C1 segment of cervical spinal cord (tissue), 14 donors: ENCODE measurements at regions not wholly inside any gene's neighbourhood (a gene's known extent, or its start where the extent isn't known, plus 50 kb on each side); places are given as distances from the start of the nearest gene placed in this dataset.
"Not testable (repeated sequence)": the region's sequence is repeated elsewhere in the genome, so short reads cannot be mapped to it uniquely, and the experiment has no call there.

ENCODE experiments used
- DNase-seq, 14 donors: peaks; one replicate each; lab custom pipeline; 2025; lab: John Stamatoyannopoulos, UW

DNA sequence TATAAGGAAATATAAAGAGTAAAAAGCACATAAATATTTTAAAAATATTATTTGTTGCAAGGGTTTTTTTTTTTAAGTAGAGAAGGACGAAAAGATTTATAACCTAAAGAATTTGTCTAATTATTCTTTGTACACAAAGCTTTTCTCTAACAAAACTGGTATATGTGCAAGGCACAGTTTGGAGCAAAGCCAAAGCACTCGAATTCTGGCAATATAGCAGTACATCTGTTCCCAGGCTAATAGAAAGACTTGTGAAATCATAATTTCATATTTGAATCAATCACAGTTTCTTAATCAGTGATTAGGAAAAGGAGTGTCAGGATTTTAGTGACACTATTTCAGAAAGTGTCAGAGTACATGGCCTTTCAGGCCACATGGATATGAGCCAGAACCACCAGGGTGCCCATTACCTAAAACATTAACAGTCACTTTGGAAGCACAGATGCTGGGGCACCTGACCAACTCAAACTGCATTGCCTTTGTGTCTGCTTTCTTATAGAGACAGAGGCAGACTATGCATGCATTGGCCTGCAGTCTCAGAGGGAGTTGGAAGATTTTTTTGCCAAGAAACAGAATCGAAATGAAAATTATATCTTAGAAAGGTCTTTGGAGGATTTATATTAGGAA lies 651.8 kb upstream of the SGO1 start:
- peak in 1 of 14 donors; percentile 45 for DNase-seq

DNA sequence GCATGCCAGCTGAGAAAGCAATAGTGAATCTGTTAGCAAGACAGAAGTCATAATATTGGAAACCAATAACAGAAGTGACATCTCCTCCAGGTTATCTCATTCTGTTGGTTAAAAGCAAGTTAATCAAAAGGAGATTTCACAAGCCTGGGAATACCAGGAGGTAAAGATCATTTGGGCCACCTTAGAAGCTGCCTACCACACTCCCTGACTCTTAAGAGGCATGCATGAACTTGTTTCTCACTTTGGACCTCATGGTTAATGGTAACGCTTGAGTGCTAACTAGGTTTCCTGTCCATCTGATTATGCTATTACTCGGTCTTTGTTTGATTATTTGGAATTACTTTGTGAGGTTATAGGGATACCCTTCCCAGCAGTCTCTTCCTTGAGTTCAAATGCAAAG lies 650.8 kb upstream of the SGO1 start:
- no peak for DNase-seq

DNA sequence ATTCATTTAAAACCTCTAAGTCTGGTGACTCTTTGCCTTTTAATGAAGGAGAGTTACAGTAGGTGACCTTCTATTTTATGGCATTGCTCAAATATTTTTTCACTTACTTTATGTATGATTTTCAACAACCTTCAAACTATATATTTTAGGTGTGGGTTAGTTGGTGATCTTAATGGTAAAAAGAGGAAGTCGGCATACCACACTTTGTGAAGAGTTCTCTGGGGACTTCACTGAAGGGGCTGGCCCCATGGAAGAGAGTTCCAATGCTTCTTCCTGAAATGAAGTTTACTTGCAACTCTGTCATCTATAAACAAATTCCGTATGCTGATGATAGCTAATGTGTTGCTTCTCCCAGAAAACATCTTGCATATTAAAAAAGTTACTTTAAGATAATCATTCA lies 647.0 kb upstream of the SGO1 start:
- no peak for DNase-seq

DNA sequence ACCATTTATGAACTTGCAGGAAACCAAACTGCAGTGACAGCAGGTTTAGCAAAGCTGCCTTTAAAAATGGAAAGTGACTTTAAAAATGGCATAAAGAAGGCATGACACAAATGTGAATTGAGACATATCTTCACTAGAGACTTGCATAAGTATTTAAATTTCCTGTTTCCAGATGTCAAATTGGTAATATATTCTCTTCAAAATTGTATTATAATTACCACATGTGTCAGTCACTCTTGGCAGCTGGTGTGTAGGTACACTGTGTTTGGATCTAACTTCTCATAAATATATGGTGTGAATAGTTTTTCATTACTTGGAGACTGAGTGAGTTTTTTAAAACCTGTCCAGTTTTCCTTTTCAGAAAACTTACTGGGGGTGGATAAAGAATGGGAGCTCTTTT lies 636.2 kb upstream of the SGO1 start:
- DNase-seq, result no peak

DNA sequence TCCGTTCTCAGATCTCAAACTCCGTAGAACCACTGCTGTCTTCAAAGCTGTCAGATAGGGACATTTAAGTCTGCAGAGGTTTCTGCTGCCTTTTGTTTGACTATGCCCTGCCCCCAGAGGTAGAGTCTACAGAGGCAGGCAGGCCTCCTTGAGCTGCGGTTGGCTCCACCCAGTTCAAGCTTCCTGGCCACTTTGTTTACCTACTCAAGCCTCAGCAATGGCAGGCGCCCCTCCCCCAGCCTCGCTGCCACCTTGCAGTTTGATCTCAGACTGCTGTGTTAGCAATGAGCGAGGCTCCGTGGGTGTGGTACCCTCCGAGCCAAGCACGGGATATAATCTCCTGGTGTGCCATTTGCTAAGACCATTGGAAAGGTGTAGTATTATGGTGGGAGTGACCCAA lies 634.9 kb upstream of the SGO1 start:
- not testable (repeated sequence) for DNase-seq

DNA sequence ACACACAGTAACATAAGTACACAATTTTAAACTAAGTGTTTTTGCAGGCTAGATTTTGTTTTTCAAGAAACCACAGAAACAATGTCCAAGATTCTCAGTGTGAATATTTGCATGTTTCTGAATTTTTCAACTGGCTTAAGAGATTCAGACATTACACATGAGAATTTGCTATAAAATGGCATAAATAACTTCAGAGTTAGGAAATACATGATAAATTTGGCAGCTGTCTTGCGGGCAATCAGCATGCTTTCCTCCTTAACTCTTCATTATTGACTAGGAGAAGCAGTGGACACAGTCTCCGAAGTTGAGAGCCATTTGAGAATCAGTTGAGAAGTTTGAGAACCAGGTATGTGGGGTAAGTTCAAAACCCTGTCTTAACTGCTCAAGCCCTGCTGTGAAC lies 625.6 kb upstream of the SGO1 start:
- no peak for DNase-seq

DNA sequence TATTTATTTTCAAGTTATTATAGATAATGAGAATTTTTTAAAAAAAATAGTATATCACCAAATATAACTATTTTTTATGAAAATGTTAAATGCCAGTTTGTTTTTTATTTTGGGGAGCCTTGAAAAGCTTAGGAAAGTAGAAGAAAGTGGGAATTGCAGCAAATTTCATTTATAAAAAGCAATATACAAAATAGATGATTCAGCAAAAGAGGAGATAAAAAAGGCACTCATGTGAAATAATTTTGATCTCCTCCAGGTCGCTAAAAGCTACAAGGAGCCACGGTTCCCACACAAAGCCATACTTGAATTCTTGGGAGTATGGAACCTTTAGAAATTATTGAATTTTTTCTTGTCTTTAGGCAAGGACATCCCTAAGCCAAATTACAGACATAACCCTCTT lies 625.0 kb upstream of the SGO1 start:
- no peak for DNase-seq

DNA sequence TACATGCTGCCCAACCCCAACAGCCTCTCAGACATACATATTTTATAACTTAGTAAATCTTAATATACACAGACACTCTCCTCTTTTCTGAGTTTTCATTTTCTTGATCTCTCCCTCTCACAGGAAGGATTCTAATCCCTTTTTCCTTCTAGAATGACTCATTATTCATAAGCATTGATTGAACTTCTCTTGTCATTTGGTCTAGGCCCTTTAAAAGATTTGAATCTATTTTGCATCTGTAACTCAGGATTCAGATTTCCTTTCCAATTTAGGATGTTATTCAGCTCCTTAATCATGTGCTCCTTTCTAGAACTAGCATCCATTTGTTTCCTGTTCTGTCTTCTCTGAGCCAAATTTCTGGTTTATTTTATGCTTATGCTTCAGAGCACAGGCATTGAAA lies 624.5 kb upstream of the SGO1 start:
- peak in 1 of 14 donors; percentile 3 for DNase-seq

DNA sequence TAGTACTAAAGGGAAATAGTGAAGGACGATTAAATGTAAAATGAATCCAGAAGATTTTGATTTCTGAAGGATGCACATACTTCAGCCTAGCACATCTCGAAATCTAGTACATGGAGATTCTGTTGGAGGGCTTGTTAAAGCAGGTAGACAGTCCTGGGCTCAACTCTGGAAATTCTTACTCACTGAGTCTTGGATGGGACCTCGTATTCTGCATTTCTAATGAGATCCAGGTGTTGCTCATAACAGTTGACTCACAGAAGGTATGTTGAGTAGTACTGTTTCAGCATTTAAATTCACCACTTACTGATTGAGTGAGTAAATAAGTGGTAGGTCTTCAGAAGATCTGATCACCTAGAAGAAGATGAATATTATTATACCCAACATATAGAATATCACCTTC lies 623.4 kb upstream of the SGO1 start:
- no peak for DNase-seq

DNA sequence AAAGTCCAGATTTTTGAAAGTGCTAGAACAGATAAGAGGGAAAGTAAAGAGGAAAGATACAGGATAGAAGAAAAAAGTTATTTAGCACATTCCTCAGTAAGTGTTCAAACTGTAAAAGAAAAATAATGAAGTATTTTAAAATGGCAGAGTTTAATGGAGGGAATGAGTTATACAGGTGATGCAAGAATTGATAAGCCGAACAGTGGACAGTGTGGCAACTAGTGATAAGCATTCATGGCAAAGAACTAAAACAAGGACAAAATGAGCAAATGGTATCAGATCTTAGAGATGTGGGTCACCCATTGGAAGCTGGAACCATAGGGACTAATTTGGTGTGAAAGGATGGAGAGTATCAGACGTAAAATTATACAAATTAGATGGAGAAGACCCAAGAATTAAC lies 622.9 kb upstream of the SGO1 start:
- DNase-seq, result no peak

DNA sequence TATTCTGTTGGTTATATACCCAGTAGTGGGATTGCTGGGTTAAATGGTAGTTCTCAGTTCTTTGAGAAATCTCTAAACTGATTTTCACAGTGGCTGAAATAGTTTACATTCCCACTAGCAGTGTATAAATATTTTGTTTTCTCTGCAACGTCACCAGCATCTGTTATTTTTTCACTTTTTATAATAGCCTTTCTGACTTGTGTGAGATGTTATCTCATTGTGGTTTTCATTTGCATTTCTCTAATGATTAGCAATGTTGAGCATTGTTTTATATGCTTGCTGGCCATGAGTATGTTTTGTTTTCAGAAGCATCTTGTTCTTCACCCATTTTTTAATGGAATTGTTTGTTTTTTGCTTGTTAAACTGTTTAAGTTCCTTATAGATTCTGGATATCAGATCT lies 612.7 kb upstream of the SGO1 start:
- no peak for DNase-seq

DNA sequence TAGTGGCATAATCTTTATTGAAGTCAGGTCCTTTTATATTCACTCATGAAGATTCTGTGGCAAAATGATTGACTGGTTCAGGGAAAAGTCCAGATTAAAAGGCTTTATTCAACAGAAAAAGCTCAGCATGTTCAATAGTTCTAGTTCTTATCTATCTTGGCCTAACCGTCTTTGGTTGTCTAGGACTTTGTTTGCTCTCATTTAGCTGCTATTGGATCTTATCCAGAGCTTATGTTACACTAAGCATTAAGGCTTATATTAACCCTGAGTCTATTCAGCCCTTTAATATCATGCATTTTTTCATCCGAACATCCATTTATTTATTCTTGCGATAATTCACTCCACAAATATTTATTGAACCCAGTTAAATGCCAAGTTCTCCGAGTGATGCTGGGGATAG lies 601.0 kb upstream of the SGO1 start:
- DNase-seq, result no peak

DNA sequence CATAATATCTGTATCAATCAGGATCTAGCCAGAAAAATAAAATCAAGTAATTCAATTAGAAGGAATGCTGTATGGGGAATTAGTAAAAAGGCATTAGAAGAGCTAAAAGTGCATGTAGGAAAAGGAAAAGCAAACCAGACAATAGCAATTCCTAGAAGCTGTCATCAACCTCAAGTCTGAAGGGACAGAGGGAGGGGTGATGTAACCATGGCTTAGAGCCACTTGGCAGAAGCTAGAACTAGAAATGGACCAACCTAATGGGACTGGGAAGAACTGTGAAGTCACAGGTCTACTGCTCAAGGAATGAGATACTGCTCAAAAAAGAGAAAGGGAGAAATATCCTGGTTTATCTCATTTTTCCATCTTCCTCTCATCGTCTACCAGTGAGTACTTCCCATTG lies 590.7 kb upstream of the SGO1 start:
- DNase-seq, result no peak

DNA sequence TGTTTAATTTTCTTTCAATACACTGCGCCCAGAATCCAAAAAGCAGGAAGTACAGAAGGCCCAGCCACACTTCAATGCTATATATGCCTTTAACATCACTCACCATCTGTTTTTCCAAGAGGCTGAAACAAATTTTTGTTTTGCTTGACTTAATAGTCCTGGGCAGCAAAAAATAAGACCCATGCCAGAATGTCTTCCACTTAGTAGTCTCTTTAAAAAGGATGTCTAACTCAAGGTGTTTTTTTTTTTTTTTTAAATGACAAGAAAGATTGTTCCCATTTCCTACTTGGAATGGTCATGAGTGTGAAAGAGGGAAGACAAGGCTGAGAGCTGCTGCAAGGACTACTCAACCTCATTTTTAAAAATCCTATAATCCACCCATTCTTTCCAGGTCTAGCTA lies 590.3 kb upstream of the SGO1 start:
- no peak for DNase-seq

DNA sequence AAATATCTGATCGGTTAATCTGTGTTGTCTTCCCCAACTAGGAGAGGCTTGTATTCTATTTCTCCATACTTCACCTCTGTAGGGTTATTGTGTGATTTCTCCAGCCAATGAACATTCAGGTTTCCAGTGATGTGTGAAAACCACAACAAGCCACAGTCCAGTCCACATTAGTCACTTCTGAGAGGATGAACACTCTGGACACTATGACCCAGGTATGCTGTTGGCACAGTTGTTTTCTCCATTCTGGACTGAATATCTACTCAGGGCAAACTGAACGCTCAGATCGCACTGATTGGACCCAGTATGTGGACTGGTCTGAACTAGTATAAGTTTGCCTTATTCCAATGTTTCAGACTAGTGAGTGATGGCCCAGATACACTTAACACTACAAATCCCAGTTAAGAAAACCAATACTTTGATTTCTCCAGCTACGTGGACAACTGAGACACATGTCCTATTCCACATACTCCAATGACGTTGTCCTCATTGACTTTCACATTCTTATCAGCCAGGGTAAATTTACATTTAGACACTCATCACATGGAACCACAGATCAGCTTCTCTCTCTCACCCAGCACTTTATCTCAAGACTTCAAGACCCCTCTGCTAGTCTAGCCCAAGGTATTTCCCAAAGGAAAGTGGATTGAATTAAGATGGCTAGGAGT lies 587.4 kb upstream of the SGO1 start:
- no peak for DNase-seq

DNA sequence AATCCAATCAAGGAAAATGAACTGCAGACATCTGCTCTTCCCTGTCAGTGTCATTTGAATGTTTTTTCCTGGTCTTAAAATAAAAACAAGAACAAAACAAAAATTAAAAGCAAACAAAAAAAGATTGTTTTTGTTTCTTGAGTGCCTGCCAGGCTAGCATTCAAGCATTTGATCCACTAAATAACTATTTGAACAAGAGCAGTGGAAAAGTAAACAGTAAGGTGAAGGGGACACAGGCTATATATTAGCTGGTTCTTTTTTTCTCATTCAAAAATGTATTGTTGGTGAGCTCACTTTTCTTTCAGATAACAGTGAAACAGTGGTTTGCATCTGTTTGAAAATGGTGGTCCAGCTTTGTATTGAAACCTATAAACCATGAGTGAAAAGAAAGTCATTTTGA lies 586.9 kb upstream of the SGO1 start:
- no peak for DNase-seq

DNA sequence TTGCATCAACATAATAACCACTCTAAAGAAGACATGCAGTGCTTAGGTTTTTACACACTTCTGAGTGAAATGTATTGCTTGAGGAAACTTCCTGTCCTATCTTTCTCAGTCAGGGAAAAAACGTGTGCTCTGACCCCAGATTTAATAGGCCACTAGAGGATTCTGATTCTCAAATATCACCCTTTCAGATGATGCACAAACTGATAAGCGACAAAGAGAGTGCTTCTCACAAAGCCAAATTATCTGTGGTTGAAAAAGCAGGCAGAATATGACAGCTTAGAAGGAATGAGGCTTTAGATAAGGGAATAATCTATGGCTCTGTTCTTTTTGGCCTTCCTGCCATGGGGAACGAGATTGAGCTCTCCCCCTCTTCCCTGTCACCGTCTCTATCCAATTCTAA lies 583.4 kb upstream of the SGO1 start:
- DNase-seq, result no peak

DNA sequence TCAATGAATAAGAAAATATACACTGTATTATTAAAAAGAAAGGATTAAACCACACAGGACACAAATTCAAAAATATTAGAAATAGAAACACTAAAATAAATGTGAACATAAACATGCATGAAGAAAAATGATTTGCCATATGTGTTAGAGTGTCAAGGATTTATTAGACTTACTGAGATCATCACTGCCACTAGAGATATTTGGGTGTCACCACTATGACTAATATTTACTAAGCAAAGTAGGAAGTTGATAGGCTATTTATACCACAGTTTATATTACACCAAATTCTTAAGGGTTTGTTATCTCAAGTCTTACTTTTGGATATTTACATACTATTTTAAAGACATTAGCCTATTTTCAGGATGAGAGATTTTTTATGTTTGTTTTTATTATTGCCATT lies 575.0 kb upstream of the SGO1 start:
- DNase-seq, result no peak

DNA sequence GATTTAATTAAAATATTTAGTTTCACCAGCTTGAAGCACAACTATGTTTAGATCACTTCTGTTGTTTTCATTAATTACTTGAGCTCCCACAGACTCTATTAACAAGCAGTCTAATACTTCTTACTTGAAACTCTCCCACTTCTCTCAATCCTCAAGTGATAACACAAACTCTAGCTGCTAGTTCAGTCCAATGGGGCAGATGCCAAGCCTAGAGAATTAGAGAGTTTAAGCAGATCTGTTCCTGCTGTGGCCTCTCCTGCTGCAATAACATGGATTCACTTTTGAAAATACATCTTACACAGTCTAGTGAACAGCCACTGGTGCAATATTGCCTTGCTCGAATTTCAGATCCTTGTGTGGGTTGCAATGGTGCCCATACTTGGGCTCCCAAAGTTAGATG lies 566.4 kb upstream of the SGO1 start:
- DNase-seq, result no peak

DNA sequence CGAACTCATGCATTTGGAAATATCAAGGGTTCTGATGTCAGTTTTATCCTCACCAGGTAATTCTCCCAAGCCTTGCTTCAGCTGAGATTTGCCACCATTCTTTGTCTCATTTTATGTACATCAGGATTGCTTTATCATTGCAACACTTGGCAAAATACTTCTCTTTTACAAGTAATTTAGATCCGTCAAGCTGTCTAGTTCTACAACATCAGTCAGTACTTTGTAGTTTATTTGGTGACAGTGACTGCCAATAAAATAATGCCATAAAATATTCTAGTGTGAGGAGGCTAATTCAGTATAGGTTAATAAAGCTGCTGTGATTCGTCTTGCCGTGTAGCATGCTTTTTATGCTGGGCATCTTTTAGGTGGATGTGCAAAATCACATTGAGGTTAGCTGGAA lies 565.3 kb upstream of the SGO1 start:
- no peak for DNase-seq

DNA sequence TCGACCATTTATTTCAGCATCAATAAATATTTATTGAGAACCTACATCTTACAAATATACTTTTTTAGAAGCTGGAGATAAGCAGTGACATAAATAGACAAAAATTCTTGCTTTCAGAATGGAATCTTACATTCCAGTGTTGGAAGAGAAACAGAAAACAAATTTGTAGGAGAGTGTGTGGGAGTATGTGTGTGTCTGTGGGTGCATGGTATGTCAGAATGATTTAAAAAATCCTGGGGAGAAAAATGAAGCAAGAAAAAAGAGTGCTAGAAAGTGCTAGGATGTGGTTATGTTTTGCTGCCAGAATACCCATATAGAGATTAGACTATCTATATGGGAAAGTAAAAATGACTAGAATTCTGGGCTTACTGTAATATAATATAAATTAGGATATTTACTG lies 561.7 kb upstream of the SGO1 start:
- DNase-seq, result no peak

DNA sequence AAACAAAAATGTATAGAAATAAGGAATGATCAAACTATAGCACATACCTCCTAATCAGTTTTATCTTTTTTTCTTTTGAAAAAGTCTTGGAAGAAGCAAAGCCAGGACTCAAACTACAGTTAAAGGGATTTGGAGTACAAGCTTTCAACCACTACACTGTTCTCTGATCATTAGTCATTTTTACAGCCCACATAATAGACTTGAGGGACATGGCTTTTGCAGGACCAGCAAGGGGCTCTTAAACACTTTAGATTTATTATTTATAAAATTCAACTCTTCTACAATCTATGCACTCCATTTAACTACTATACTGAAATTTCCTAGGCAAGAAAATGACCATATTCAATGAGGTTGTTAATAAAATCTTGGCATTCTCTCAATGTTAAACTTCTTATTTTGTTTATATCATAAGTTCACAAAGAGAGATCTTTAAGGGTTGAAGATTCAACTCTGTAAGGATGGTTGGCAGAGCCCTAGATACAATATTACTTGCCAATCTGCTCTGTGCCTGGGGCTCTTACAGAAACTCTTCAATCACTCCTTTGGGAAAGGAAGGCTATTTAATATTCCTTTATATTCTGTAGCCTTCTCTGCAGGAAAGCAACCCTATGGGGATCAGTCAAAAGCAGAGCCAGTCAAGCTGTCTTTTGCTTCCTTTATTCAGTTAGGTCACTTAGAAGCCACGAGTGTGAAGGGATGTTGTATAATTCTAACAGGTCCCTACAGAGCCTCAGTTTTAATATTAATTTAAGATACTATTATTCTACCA lies 557.7 kb upstream of the SGO1 start:
- DNase-seq, result no peak

DNA sequence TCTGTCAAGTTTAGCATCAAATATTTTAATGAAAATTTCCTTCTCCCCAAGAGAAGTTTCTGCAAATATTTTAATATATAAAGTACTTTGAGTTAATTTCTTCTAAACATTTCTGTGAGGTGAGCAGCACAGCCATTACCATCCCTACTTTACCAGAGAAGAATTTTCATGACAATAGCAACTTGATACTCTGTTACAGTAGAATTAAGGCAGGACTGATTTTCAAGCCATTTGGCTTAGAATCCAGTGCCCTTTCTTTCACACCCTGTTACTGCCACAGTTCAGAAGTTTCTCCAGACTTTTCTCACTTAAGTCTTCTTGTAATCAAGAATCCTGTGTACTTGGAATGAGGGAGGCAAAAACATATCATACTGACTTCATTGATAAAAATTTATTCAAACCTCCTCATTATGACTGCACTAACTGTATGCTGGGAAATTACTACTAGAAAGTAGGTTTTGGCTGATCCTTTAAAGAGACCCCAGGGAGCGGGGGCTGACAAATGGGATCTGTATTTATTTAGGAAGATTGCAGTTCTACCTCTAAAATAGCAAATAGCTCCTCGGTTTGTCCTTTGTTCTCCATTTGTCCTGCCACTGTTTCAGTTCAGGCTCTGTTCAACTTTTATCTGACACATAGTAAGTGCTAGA lies 557.0 kb upstream of the SGO1 start:
- no peak for DNase-seq
